CD14-positive monocyte (primary cell): ENCODE measurements at regions not wholly inside any gene's neighbourhood (a gene's known extent, or its start where the extent isn't known, plus 50 kb on each side); places are given as distances from the start of the nearest gene placed in this dataset.

Experiments
- DNase-seq, 3 donors: peaks; one replicate each; pipeline ENCODE4 v3.0.0-alpha.2; 2011 to 2022
- H2AFZ ChIP-seq: 2 replicates; pipeline ENCODE4 v1.6.0; 2012; ENCODE audit warnings: mild to moderate bottlenecking, low read depth, low read length, inconsistent platforms; ENCODE audit not compliant: insufficient read depth, poor library complexity, severe bottlenecking
- H3K27ac ChIP-seq, 2 donors: 1 replicate in 1 of 2; 2 replicates in 1 of 2; pipeline ENCODE4 v1.5.1; 2012 to 2013; ENCODE audit warnings: low read length in 2 of 2, control low read depth in 1 of 2, inconsistent platforms in 1 of 2, low read depth in 1 of 2, mild to moderate bottlenecking in 1 of 2
- H3K27me3 ChIP-seq, 2 donors: one replicate each; pipeline versions ENCODE4 v1.6.0 to v1.6.1; 2011 to 2013; ENCODE audit warnings: low read length in 2 of 2; ENCODE audit not compliant: control insufficient read depth in 2 of 2, insufficient read depth in 2 of 2
- H3K36me3 ChIP-seq, 2 donors: replicated peaks in 1 of 2; 1 replicate in 1 of 2; 2 replicates in 1 of 2; pipeline versions ENCODE4 v1.5.1 to v1.6.1; 2012 to 2013; ENCODE audit warnings: low read length in 2 of 2, control low read depth in 1 of 2, inconsistent platforms in 1 of 2, mild to moderate bottlenecking in 1 of 2; ENCODE audit not compliant: insufficient read depth in 2 of 2, control insufficient read depth in 1 of 2
- H3K4me1 ChIP-seq, 2 donors: 1 replicate in 1 of 2; 2 replicates in 1 of 2; pipeline versions ENCODE4 v1.5.1 to v1.6.1; 2012 to 2013; ENCODE audit warnings: low read length in 2 of 2, control low read depth in 1 of 2, inconsistent platforms in 1 of 2, mild to moderate bottlenecking in 1 of 2, moderate library complexity in 1 of 2; ENCODE audit not compliant: insufficient read depth in 2 of 2, control insufficient read depth in 1 of 2
- H3K4me2 ChIP-seq: replicated peaks from 2 replicates; pipeline ENCODE3; 2012; ENCODE audit warnings: low read length, moderate library complexity, mild to moderate bottlenecking; ENCODE audit not compliant: poor library complexity, severe bottlenecking; ENCODE audit errors: extremely low read depth
- H3K4me3 ChIP-seq, 3 experiments: fragments of 200-600 bp in 1 of 3; sonication (generic) in 1 of 3; replicated peaks in 1 of 3; 1 replicate in 2 of 3; 2 replicates in 1 of 3; pipeline ENCODE4 v1.5.1; 2011 to 2013; ENCODE audit warnings: low read length in 3 of 3, mild to moderate bottlenecking in 3 of 3, control low read depth in 2 of 3, low read depth in 2 of 3, inconsistent platforms in 1 of 3, moderate library complexity in 1 of 3
- H3K79me2 ChIP-seq: 2 replicates; pipeline ENCODE4 v1.6.0; 2012; ENCODE audit warnings: mild to moderate bottlenecking, control low read depth, inconsistent platforms, low read length, moderate library complexity; ENCODE audit not compliant: insufficient read depth
- H3K9ac ChIP-seq: 2 replicates; pipeline ENCODE4 v1.6.0; 2017; ENCODE audit warnings: low read length, mild to moderate bottlenecking; ENCODE audit not compliant: insufficient read depth, poor library complexity, severe bottlenecking
- H3K9me3 ChIP-seq, 2 donors: replicated peaks in 1 of 2; 1 replicate in 1 of 2; 2 replicates in 1 of 2; pipeline versions ENCODE4 v1.5.1 to v1.6.1; 2012 to 2013; ENCODE audit warnings: low read length in 2 of 2, control low read depth in 1 of 2; ENCODE audit not compliant: control insufficient read depth in 1 of 2, insufficient read depth in 1 of 2
- H4K20me1 ChIP-seq: 2 replicates; pipeline ENCODE4 v1.6.0; 2012; ENCODE audit warnings: mild to moderate bottlenecking, low read length, control low read depth, moderate library complexity; ENCODE audit not compliant: insufficient read depth
- H3K27ac Mint-ChIP-seq, 7 donors: one replicate each; pipeline ENCODE4 v1.8.0; 2020; ENCODE audit warnings: mild to moderate bottlenecking in 7 of 7, mixed read lengths in 7 of 7, moderate library complexity in 6 of 7, inconsistent platforms in 2 of 7
- H3K27me3 Mint-ChIP-seq, 3 donors: one replicate each; pipeline ENCODE4 v1.8.0; 2021 to 2022; ENCODE audit warnings: low read depth in 3 of 3, mild to moderate bottlenecking in 3 of 3, mixed read lengths in 3 of 3, moderate library complexity in 3 of 3, inconsistent platforms in 1 of 3
- H3K36me3 Mint-ChIP-seq, 2 donors: one replicate each; pipeline ENCODE4 v1.8.0; 2020; ENCODE audit warnings: mixed read lengths in 2 of 2, inconsistent platforms in 1 of 2, mild to moderate bottlenecking in 1 of 2
- H3K4me1 Mint-ChIP-seq: one replicate; pipeline ENCODE4 v1.8.0; 2020; ENCODE audit warnings: mild to moderate bottlenecking, mixed read lengths
- H3K4me3 Mint-ChIP-seq, 2 donors: one replicate each; pipeline ENCODE4 v1.8.0; 2020; ENCODE audit warnings: mild to moderate bottlenecking in 2 of 2, mixed read lengths in 2 of 2, moderate library complexity in 1 of 2
- H3K9me3 Mint-ChIP-seq, 7 donors: one replicate each; pipeline ENCODE4 v1.8.0; 2020 to 2022; ENCODE audit warnings: mixed read lengths in 7 of 7, mild to moderate bottlenecking in 6 of 7, moderate library complexity in 6 of 7, inconsistent platforms in 2 of 7
- WGBS: methylation state at CpG from one replicate; pipeline ENCODE4 v1.1.5; 2013; ENCODE audit warnings: missing lambda C conversion rate; ENCODE audit not compliant: insufficient coverage; 5-methylcytosine and 5-hydroxymethylcytosine counted together
- intact Hi-C, 2 donors: fragments of 100-400 bp; cut with micrococcal nuclease; formaldehyde crosslinking; loops; one replicate each; pipeline versions ENCODE4 v1.15.0 to v1.15.1; 2023
- TF ChIP-seq, protein P1 (sequence below): fragments of 200-600 bp; IDR thresholded peaks from one replicate; pipeline ENCODE4 v1.8.0; 2022; ENCODE audit warnings: antibody characterized with exemption, mild to moderate bottlenecking

DNA sequence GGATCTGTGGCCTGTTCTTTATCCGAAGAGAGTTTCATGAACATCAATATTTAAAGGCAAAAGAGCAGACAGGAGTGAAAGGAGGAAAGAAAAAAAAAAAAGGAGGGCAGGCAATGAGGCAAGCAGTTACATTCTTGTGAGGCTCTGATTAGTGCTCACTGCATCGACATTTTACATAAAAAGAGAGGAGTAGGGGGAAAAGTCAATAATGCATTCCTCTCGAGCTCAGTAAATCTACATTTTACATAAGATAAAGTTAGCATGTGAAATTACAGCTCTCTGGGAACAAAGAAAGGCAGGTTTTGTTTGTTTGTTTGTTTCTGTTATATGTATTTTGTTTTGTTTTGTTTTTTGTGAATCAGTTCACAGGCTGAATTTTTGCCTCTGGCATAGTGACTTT is 187.1 kb upstream of the ARL4C start:
- intact Hi-C loops: no loop called here
- no peaks in the 10 kb centered on the region for H3K36me3 Mint-ChIP-seq

DNA sequence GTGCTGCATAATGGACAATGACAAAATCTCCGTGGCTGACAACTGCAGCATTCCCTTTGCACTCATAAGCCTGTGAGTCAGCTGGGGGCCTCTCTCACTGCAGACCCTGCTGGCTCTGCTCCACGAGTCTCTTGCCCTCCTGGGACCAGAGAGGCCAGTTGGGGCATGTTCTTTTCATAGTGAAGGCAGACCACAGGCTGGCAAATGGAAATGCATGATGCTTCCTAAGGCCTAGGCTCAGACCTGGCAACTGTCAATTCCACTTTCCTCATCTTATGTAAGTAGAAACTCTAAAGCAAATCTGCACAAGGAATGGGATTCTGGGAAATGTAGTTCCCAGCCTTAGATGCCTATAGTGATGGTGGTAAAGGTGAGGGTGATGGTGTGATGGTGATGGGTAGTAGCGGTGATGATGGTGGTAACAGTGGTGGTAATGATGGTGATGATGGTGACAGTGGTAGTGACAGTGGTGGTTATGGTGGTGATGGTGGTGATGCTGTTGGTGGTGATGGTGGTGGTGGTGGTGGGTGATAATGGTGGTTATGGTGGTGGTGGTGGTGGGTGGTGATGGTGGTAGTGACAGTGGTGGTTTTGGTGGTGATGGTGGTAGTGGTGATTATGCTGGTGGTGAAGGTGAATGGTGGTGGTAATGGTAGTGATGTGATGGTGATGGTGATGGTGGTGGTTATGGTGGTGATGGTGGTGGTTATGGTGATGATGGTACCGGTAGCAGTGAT is 185.8 kb upstream of the ARL4C start:
- Histone ChIP-seq H4K20me1 (no peaks in the 10 kb centered on the region), H2AFZ (no peak overlapping the region), H3K79me2 (no peaks in the 10 kb centered on the region), H3K27ac (no peak overlapping the region), H3K9ac (no peak overlapping the region), H3K9me3 (no peaks in the 10 kb centered on the region), H3K36me3 (no peaks in the 10 kb centered on the region), H3K4me2 (no peak overlapping the region), H3K27me3 (no peaks in the 10 kb centered on the region), H3K4me3 (no peak overlapping the region), H3K4me1 (no peaks in the 10 kb centered on the region)
- WGBS: 90% methylated on average over 4 of the region's 4 CpGs
- Mint-ChIP-seq H3K4me1 (no peaks in the 10 kb centered on the region), H3K36me3 (no peaks in the 10 kb centered on the region), H3K4me3 (no peak overlapping the region), H3K27ac (no peak overlapping the region), H3K27me3 (no peaks in the 10 kb centered on the region), H3K9me3 (no peaks in the 10 kb centered on the region)
- intact Hi-C loops: no loop called here
- TF ChIP-seq, protein P1, sequence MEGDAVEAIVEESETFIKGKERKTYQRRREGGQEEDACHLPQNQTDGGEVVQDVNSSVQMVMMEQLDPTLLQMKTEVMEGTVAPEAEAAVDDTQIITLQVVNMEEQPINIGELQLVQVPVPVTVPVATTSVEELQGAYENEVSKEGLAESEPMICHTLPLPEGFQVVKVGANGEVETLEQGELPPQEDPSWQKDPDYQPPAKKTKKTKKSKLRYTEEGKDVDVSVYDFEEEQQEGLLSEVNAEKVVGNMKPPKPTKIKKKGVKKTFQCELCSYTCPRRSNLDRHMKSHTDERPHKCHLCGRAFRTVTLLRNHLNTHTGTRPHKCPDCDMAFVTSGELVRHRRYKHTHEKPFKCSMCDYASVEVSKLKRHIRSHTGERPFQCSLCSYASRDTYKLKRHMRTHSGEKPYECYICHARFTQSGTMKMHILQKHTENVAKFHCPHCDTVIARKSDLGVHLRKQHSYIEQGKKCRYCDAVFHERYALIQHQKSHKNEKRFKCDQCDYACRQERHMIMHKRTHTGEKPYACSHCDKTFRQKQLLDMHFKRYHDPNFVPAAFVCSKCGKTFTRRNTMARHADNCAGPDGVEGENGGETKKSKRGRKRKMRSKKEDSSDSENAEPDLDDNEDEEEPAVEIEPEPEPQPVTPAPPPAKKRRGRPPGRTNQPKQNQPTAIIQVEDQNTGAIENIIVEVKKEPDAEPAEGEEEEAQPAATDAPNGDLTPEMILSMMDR: no peak
- no peak for DNase-seq

More for the DNA sequence above, 187.1 kb upstream of the ARL4C start:
- no peak for DNase-seq
- Histone ChIP-seq H3K9ac (no peak overlapping the region), H3K27ac (no peak overlapping the region), H3K4me2 (no peak overlapping the region), H3K79me2 (no peaks in the 10 kb centered on the region), H3K4me1 (no peaks in the 10 kb centered on the region), H4K20me1 (no peaks in the 10 kb centered on the region), H3K9me3 (no peaks in the 10 kb centered on the region), H2AFZ (no peak overlapping the region), H3K36me3 (no peaks in the 10 kb centered on the region), H3K4me3 (no peak overlapping the region), H3K27me3 (no peaks in the 10 kb centered on the region)
- no peak overlapping the region for H3K4me3 Mint-ChIP-seq
- TF ChIP-seq, protein P1: no peak
- H3K9me3 Mint-ChIP-seq: no peaks in the 10 kb centered on the region
- no peaks in the 10 kb centered on the region for H3K4me1 Mint-ChIP-seq
- 50% methylated on average over 1 of the region's 3 CpGs for WGBS
- H3K27me3 Mint-ChIP-seq: no peaks in the 10 kb centered on the region
- H3K27ac Mint-ChIP-seq: no peak overlapping the region
